GM21737 (cell line): ENCODE measurements at regions not wholly inside any gene's neighbourhood (a gene's known extent, or its start where the extent isn't known, plus 50 kb on each side); places are given as distances from the start of the nearest gene placed in this dataset.

Experiments used
- ATAC-seq: cut with Tn5 transposase; IDR thresholded peaks from one replicate; pipeline ENCODE4 v1.9.1; 2021; ENCODE audit warnings: mild to moderate bottlenecking, moderate library complexity; ENCODE audit not compliant: unreplicated experiment

- no peak for ATAC-seq
Measured at GRCh38 chr4:129167640-129168260, 71.8 kb downstream of the C4orf33 start.

DNA sequence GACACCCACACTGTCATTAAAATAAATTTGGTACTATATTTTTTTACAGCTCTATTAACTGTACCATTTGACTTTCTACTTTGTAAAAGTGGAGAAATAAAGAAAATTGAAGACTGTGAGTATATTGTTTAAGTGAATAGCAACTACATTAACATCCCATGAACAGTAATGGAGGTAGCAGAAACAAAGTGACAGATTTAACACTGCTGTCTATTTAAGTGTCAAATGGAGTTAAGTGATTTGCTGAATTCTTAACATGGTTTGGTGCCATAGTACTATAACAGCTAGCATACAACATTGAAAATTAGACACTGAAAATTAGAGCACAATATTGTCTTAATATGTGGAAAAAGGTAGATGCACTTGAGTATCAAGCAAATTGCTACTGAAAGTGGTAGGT, 76.2 kb downstream of the C4orf33 start:
- no peak for ATAC-seq

GRCh38 chr4:129176864-129177263, 80.9 kb downstream of the C4orf33 start:
- no peak for ATAC-seq

DNA sequence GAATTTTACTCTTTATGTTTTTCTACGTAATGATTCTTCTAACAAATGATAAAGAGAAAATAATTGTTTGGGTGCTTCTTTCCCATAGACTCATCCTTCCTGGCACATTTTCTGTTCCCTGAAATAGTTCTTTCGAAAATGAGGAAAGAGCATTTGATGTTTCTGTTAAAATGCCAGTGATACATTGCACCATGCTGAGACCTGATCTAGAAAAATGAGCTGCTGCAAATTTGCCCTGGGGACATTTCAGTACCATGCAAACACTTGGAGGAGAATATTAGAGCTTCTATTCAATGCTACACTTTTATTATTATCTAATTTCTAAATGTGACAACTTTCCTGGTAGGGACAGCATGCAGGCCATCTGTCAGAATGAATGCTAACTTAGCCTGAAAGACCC, 83.3 kb downstream of the C4orf33 start:
- no peak for ATAC-seq

DNA sequence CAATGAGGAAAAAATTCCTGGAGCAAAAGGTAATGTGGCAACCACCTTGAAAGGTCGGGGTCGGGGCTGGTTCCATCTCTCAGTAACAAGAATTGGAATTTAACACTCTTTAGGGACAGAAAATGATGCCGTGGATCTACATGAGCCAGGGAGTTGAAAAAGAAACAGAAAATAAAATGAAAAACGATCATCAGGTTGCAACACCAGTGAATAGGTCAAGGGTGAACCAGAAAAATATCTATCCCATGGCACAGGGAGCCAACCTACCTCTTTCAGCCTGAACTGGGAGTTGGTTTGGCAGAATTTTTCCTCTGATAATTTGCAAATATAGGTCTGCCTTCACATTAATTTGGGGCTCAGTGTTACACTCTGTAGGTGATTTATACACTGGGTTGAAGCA, 93.7 kb downstream of the C4orf33 start:
- no peak for ATAC-seq

GRCh38 chr4:129193357-129194100, 97.6 kb downstream of the C4orf33 start:
- ATAC-seq = no peak

DNA sequence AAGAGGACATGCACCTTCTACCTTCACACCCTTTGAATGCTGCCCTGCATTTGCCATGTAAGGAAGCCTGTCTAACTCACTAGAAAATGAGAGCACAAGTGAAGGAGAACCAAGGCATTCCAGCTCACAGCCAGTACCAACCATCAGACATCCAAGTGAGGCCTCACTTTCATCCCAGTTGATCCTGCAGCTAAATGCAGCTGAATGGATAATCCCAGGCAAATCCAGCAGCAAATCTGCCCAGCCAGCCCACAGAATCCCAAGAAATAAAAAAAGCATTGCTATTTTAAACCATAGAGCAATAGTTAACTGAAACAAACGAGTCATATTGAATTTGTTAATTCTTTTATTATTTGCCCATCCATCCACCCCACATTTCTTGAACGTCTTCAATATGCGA, 112.5 kb downstream of the C4orf33 start:
- ATAC-seq = no peak

DNA sequence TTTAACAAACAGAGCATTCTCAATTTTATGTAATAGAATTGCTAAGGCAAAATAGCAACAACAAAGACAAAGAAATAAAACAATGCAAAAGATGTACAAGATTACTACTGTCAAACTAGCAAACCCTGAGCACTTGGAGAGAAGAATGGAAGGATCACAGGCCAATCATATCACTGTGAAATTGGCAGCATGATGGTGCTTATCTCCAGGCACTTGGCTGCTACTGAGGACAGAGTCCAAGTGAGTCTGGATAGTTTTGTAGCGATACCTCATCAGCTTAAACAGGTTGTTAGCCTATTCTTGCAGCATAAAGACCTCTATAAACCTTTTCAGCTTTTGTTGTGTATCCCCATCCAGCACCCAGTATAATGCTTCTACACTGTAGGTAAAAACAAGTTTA, 117.7 kb downstream of the C4orf33 start:
- ATAC-seq = no peak

GRCh38 chr4:129218360-129218759, 122.4 kb downstream of the C4orf33 start:
- no peak for ATAC-seq

DNA sequence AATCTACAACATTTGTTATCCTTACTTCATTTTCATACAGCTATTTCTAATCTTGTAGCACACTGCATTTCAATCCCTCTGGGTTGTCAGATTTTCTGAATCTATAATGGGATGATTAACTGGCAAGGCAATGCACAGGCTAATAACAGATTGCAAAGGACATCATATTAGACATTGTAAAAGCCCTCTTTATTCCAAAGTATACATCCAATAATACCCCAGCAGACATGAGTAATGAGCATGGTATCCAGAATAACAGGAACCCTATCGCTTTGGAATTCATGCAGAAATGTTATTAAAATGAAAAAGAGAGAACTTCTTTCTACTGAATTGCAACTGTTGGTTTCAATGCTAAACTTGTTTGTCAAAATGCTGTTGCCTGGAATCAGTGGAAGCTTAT, 122.9 kb downstream of the C4orf33 start:
- ATAC-seq = no peak

DNA sequence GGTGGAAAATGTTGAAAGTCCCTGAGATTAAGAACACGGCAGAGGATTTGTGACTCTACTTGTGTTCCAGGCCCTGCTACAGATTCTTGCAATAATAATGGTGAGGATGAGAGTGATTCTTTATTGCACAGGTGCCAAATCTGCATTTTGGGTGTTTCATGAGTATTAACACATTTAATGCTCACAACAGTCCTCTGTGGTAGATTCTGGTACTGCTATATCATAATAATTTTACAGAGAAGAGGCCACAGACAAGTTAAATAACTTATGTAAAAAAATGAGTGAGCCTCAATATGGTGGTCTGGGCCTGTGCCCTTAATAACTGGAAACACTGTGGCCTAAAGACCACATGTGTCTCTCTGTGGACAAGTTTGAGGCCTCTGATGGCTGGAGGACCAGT, 124.3 kb downstream of the C4orf33 start:
- ATAC-seq = no peak

- no peak for ATAC-seq
Measured at GRCh38 chr4:129223945-129224344, 128.0 kb downstream of the C4orf33 start.

DNA sequence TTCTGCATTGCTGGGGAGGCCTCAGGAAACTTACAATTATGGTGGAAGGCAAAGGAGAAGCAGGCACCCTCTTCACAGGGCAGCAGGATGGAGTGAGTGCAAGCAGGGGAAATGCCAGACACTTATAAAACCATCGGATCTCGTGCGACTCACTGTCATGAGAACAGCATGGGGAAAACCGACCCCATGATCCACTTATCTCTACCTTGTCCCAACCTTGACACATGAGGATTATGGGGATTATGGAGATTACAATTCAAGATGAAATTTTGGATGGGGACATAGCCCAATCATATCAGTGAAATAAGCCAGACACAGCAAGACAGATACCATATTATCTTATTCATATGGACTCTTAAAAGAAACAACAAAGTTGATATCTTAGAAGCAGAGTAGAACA, 134.9 kb downstream of the C4orf33 start:
- no peak for ATAC-seq

DNA sequence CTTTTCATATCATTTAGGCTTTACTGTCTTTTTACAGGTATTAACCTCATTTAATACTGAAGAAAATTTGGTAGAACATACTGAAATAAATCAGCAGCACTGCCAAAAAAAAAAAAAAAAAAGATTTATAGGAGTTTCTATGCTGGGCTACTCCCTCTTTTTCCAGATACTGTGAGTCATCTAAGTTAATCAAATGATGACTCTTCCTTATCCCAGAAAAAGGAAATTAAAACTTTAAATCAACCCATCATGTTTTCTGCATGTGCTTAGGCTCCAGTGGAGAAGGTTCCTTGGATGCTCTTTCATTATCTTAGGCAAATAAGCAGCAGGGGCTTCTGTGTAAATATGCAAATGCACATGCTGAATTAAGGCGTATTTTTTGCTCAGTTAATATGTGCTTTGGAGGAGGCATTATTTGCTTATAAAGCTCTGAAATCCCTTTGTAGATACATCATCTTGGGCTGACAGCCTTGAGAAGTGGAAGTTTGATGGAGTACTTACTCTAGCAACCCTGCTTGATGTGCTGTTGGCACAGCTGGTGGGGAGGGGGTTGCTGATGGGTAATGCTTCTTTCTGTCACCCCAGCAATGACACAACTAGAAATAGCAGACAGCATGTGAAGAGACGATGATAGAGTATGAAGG, 136.1 kb downstream of the C4orf33 start:
- ATAC-seq = no peak

DNA sequence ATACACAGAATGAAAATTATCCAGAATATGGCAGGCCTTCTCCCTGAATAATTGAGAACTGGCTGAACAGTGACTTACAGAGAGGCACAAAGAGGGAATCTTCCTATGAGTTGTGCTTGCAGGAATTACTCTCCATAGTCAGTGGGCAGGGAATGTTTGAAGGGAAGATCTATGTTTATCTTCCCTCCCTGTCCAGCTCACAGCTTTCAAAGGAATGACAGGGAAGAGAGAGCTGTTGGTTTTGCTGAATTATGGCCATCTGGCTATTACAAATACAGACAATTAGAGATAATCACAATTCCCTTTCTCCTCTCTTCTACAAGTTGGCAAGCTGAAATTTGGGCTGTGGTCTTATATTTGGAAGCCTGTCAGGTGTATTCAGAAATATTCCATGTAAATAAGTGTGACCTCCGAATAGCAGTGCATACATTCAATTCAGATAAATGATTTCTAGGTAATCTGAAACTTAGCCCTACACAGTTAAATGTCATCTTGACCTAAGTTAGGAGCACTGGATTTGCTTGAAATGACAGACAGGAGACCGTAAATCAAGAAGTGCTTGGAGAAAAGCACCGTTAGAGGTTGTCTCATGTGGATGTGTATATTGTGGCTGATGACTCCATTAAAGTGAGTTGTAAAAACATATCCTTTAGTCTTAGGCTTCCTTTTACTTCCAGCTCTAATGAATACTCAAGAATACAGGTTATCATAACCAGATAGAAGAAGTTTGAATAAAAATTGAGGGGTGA, 136.8 kb downstream of the C4orf33 start:
- ATAC-seq = no peak

- ATAC-seq = no peak
Measured at GRCh38 chr4:129233691-129234090, 137.7 kb downstream of the C4orf33 start.

- ATAC-seq = no peak
Measured at GRCh38 chr4:129236351-129236750, 140.4 kb downstream of the C4orf33 start.

DNA sequence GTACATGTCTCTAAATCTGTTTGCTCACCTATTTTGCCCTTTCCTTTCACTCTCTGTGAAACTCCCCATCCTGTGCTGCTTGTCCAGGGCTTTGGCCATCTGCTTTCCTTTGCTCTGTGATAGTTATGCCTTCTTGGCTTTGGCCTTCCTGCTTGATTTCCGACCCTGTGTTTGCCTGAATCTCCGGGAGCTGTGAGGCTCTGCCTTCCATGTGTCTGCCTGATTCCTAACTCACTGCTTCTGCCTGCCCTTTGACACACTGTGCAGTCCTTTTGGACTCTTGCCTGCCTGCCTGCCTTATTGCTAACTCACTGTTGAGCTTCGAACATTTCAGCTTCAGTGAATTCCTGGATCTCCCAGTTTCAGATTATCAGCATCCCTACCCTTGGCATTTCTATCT, 143.1 kb downstream of the C4orf33 start:
- ATAC-seq = no peak

DNA sequence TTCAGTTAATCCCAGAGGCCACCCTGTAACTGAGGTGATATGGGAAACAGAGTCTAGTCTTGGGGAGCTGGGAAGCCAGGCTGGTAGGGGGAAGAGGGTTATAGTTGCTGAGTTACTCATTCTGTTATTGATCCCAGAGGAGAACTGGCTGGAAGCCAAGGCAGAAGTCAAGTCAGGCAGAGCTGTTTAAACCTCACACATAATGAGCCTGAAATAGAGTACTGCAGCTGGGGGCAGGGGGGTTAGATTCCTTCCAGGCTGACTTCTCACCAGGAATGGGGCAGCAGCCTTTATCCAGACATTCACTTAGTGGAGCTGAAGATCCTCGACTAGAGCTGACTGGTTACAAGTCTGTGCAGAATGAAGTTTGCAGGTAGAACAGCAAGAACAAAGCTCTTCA, 144.9 kb downstream of the C4orf33 start:
- ATAC-seq = no peak

GRCh38 chr4:129246145-129246544, 150.2 kb downstream of the C4orf33 start:
- ATAC-seq = no peak

GRCh38 chr4:129246910-129247461, 151.0 kb downstream of the C4orf33 start:
- no peak for ATAC-seq
